H1 (cell line): ENCODE measurements at regions not wholly inside any gene's neighbourhood (a gene's known extent, or its start where the extent isn't known, plus 50 kb on each side); places are given as distances from the start of the nearest gene placed in this dataset.

ENCODE experiments used
- CTCF ChIA-PET: fragments of 300-600 bp; sonication (Branson Sonifier 250); formaldehyde crosslinking; loops from one replicate; lab custom pipeline; 2021; ENCODE audit not compliant: partially characterized antibody; lab: Charles Lee
- POLR2A ChIA-PET: fragments of 300-600 bp; sonication (Branson Sonifier 250); formaldehyde crosslinking; loops from one replicate; lab custom pipeline; 2021; ENCODE audit warnings: inconsistent platforms; ENCODE audit not compliant: partially characterized antibody; lab: Charles Lee
- DNase-seq, 2 experiments: peaks; one replicate each; pipeline versions ENCODE4 v3.0.0 to v3.0.0-alpha.2; 2010 to 2022; ENCODE audit warnings: low spot score in 2 of 2, low read depth in 1 of 2, mixed read lengths in 1 of 2
- FAIRE-seq: peaks from 2 replicates; lab custom pipeline; 2011; peaks lifted over from hg19 to GRCh38; lab: Jason Lieb, UNC
- H2AFZ ChIP-seq: 2 replicates; pipeline ENCODE4 v1.8.1; 2012; ENCODE audit warnings: low read length, inconsistent platforms
- H2AK5ac ChIP-seq: 2 replicates; pipeline ENCODE4 v1.6.1; 2013; ENCODE audit warnings: low read depth, low read length
- H2BK120ac ChIP-seq: replicated peaks from 2 replicates; pipeline ENCODE3; 2013; ENCODE audit warnings: low read depth, low read length, inconsistent platforms
- H2BK12ac ChIP-seq: 2 replicates; pipeline ENCODE4 v1.6.1; 2013; ENCODE audit warnings: low read depth, low read length
- H2BK15ac ChIP-seq: 2 replicates; pipeline ENCODE4 v1.6.1; 2013; ENCODE audit warnings: low read length
- H2BK20ac ChIP-seq: 2 replicates; pipeline ENCODE4 v1.6.1; 2013; ENCODE audit warnings: low read length
- H2BK5ac ChIP-seq: 2 replicates; pipeline ENCODE4 v1.6.1; 2013; ENCODE audit warnings: low read depth, low read length
- H3K14ac ChIP-seq: 2 replicates; pipeline ENCODE4 v1.6.1; 2013; ENCODE audit warnings: inconsistent platforms; ENCODE audit not compliant: insufficient read length
- H3K18ac ChIP-seq: 2 replicates; pipeline ENCODE4 v1.6.1; 2013; ENCODE audit warnings: low read length; ENCODE audit errors: extremely low read depth
- H3K23ac ChIP-seq: 2 replicates; pipeline ENCODE4 v1.6.1; 2013; ENCODE audit warnings: inconsistent platforms; ENCODE audit not compliant: insufficient read length
- H3K23me2 ChIP-seq: 2 replicates; pipeline ENCODE4 v1.6.1; 2013; ENCODE audit warnings: low read depth, low read length
- H3K27ac ChIP-seq: 2 replicates; pipeline ENCODE4 v1.6.1; 2011; ENCODE audit warnings: low read depth, low read length, inconsistent platforms
- H3K27me3 ChIP-seq, 4 experiments: replicated peaks in 1 of 4; 1 replicate in 1 of 4; 2 replicates in 3 of 4; pipeline versions ENCODE4 v1.6.1 to v1.8.1; 2011 to 2013; ENCODE audit warnings: low read length in 3 of 4, mild to moderate bottlenecking in 3 of 4, inconsistent platforms in 2 of 4, mixed read lengths in 2 of 4, moderate library complexity in 1 of 4; ENCODE audit not compliant: control insufficient read depth in 3 of 4, insufficient read depth in 3 of 4; ENCODE audit errors: extremely low read depth in 1 of 4
- H3K36me3 ChIP-seq, 4 experiments: 2 replicates each; pipeline versions ENCODE4 v1.6.1 to v1.8.1; 2011 to 2013; ENCODE audit warnings: mild to moderate bottlenecking in 4 of 4, low read length in 3 of 4, moderate library complexity in 2 of 4, control low read depth in 1 of 4, inconsistent platforms in 1 of 4; ENCODE audit not compliant: insufficient read depth in 4 of 4, control insufficient read depth in 2 of 4
- H3K4ac ChIP-seq: replicated peaks from 2 replicates; pipeline ENCODE3; 2013; ENCODE audit warnings: low read length, low read depth, mixed read lengths, inconsistent platforms; ENCODE audit not compliant: insufficient read length
- H3K4me1 ChIP-seq, 4 experiments: replicated peaks in 1 of 4; 1 replicate in 1 of 4; 2 replicates in 3 of 4; pipeline versions ENCODE4 v1.6.1 to v1.8.1; 2011 to 2013; ENCODE audit warnings: low read length in 3 of 4, inconsistent platforms in 2 of 4, mixed read lengths in 1 of 4; ENCODE audit not compliant: insufficient read depth in 4 of 4, control insufficient read depth in 3 of 4
- H3K4me2 ChIP-seq, 2 experiments: 2 replicates each; pipeline versions ENCODE4 v1.6.1 to v1.8.1; 2011 to 2013; ENCODE audit warnings: low read depth in 2 of 2, low read length in 2 of 2, control low read depth in 1 of 2, inconsistent platforms in 1 of 2, mild to moderate bottlenecking in 1 of 2; ENCODE audit not compliant: insufficient read depth in 1 of 2
- H3K4me3 ChIP-seq, 4 experiments: fragments of 200-600, 300-600 bp in 1 of 4; sonication (generic), shearing (Covaris generic), sonication (Bioruptor Twin) in 1 of 4; 2 replicates each; pipeline versions ENCODE4 v1.5.1 to v1.8.1; 2011 to 2016; ENCODE audit warnings: low read length in 4 of 4, low read depth in 3 of 4, control low read depth in 2 of 4, inconsistent platforms in 2 of 4, mild to moderate bottlenecking in 2 of 4, mixed read lengths in 1 of 4, moderate library complexity in 1 of 4; ENCODE audit not compliant: insufficient read depth in 2 of 4; ENCODE audit errors: extremely low read depth in 1 of 4
- H3K56ac ChIP-seq: replicated peaks from 2 replicates; pipeline ENCODE3; 2013; ENCODE audit warnings: low read depth, mild to moderate bottlenecking, mixed read lengths, low read length, inconsistent platforms; ENCODE audit not compliant: insufficient read length
- H3K79me1 ChIP-seq: 2 replicates; pipeline ENCODE4 v1.6.1; 2013; ENCODE audit warnings: low read depth, low read length, control low read depth
- H3K79me2 ChIP-seq, 2 experiments: 2 replicates each; pipeline versions ENCODE4 v1.6.1 to v1.8.1; 2012 to 2013; ENCODE audit warnings: low read length in 2 of 2, mild to moderate bottlenecking in 2 of 2, inconsistent platforms in 1 of 2; ENCODE audit not compliant: insufficient read depth in 2 of 2, control insufficient read depth in 1 of 2
- H3K9ac ChIP-seq, 4 experiments: replicated peaks in 1 of 4; 1 replicate in 1 of 4; 2 replicates in 3 of 4; pipeline versions ENCODE4 v1.6.1 to v1.8.1; 2011 to 2013; ENCODE audit warnings: low read depth in 3 of 4, low read length in 3 of 4, control low read depth in 2 of 4, mild to moderate bottlenecking in 2 of 4, moderate library complexity in 2 of 4, inconsistent platforms in 1 of 4; ENCODE audit errors: extremely low read depth in 1 of 4
- H3K9me3 ChIP-seq, 2 experiments: 2 replicates each; pipeline versions ENCODE4 v1.6.1 to v1.8.1; 2012 to 2013; ENCODE audit warnings: mild to moderate bottlenecking in 2 of 2, moderate library complexity in 2 of 2, control low read depth in 1 of 2, inconsistent platforms in 1 of 2, low read depth in 1 of 2, low read length in 1 of 2, mixed read lengths in 1 of 2; ENCODE audit not compliant: insufficient read depth in 2 of 2
- H4K20me1 ChIP-seq, 2 experiments: replicated peaks in 1 of 2; 2 replicates each; pipeline versions ENCODE3 to v1.8.1; 2011 to 2013; ENCODE audit warnings: inconsistent platforms in 2 of 2, low read length in 2 of 2, mild to moderate bottlenecking in 1 of 2; ENCODE audit not compliant: insufficient read depth in 2 of 2, control insufficient read depth in 1 of 2
- H4K5ac ChIP-seq: 2 replicates; pipeline ENCODE4 v1.6.1; 2013; ENCODE audit warnings: low read length, low read depth, mixed read lengths, inconsistent platforms; ENCODE audit not compliant: insufficient read length
- H4K8ac ChIP-seq: 2 replicates; pipeline ENCODE4 v1.8.0; 2013; ENCODE audit warnings: mild to moderate bottlenecking, moderate library complexity, low read length, inconsistent platforms; ENCODE audit not compliant: insufficient read depth; ENCODE audit errors: extremely low read depth
- H4K91ac ChIP-seq: replicated peaks from 2 replicates; pipeline ENCODE3; 2013; ENCODE audit warnings: low read length, mixed read lengths, inconsistent platforms; ENCODE audit not compliant: insufficient read length
- RAD21 ChIP-seq, 2 experiments: IDR thresholded peaks in 1 of 2; conservative IDR thresholded peaks in 1 of 2; 2 replicates each; pipeline ENCODE4 v1.6.1; 2011; ENCODE audit warnings: low read depth in 2 of 2, low read length in 2 of 2, improper control_type of control experiment in 1 of 2, inconsistent platforms in 1 of 2, mild to moderate bottlenecking in 1 of 2, moderate library complexity in 1 of 2
- RNF2 ChIP-seq: fragments of 200-900, 300-1000 bp; sonication (generic); IDR thresholded peaks from 2 replicates; pipeline ENCODE4 v1.7.1; 2016; ENCODE audit warnings: borderline replicate concordance, low read depth, mild to moderate bottlenecking, antibody characterized with exemption, low read length; ENCODE audit not compliant: poor library complexity, severe bottlenecking; ENCODE audit errors: missing control alignments
- WGBS, 2 experiments: shearing (Covaris generic) in 1 of 2; methylation state at CpG; one replicate each; pipeline versions ENCODE4 v1.1.6 to v1.1.7; 2013 to 2015; ENCODE audit warnings: low lambda C conversion rate in 2 of 2, mixed read lengths in 2 of 2, inconsistent platforms in 1 of 2, low coverage in 1 of 2, missing lambda C conversion rate in 1 of 2; ENCODE audit not compliant: insufficient replicate concordance in 2 of 2, insufficient coverage in 1 of 2, insufficient read length in 1 of 2; ENCODE audit errors: extremely low coverage in 1 of 2, missing lambda C conversion rate in 1 of 2; 5-methylcytosine and 5-hydroxymethylcytosine counted together

DNA sequence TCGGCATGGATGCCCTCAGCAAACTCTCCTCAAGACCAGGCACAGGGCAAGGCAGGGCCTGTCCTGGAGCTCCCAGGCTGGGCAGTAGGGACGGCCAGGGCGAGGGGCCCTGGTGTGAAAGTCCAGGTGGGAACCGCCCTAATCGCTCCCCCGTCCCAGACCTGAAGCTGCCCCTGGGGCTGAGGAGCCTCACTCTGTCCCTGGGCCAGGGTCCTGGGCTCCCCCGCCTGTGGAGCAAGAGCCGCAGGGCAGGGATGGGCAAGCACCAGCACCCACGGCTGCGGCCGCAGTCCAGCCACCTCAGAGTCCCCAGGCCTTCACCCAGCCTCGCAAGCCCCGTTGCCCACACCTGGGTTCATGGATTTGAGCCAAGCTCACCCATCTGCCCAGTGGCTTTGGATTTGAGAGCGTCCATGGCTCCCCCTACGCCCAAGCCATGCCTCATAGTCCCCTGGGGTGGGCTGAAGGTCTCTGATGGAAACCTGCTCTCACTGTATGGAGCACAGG lies 102.4 kb upstream of the C14orf180 start:
- ChIA-PET POLR2A (no interaction called here), CTCF (interaction anchor here (1.2 kb wide), 1 partner anchor 40 kb away, joined by 3 read pairs; no protein-coding TSS in a partner anchor)
- Histone ChIP-seq H3K18ac (no peak overlapping the region), H3K9me3 (peaks cover 8 to 14% of the 10 kb centered on the region in 2 experiments; a peak in 3 of 4 replicates), H3K27me3 (no peaks in the 10 kb centered on the region; a peak in 1 of 7 replicates), H3K79me1 (no peaks in the 10 kb centered on the region), H2BK15ac (no peak overlapping the region), H3K14ac (no peak overlapping the region), H4K20me1 (peaks cover 0 to under 1% of the 10 kb centered on the region in 2 experiments), H3K36me3 (no peaks in the 10 kb centered on the region; a peak in 1 of 8 replicates), H3K27ac (no peak overlapping the region), H2BK12ac (no peak overlapping the region), H3K56ac (no peak overlapping the region), H3K4me2 (no peak overlapping the region), H3K23ac (no peak overlapping the region), H2AFZ (no peak overlapping the region), H2AK5ac (no peak overlapping the region), H2BK120ac (no peak overlapping the region), H3K4me3 (no peak overlapping the region), H3K9ac (no peak overlapping the region), H2BK5ac (no peak overlapping the region), H3K4ac (no peak overlapping the region), H4K91ac (no peak overlapping the region), H4K5ac (no peak overlapping the region), H4K8ac (peak overlapping the region; percentile 46; the same call in 1 of the 2 replicates), H2BK20ac (no peak overlapping the region), H3K23me2 (peaks cover under 1% of the 10 kb centered on the region; the same call in 1 of the 2 replicates), H3K79me2 (no peaks in the 10 kb centered on the region), H3K4me1 (no peaks in the 10 kb centered on the region; a peak in 2 of 7 replicates)
- TF ChIP-seq RAD21 (IDR thresholded peaks at IDR 0.05 in 1 of 2, conservative IDR thresholded peaks at IDR 0.05 in 1 of 2; ENCODE audit: low read depth in 2 of 2, low read length in 2 of 2) (no peak), RNF2 (no peak)
- WGBS, 2 experiments = 92% methylated on average over 15 of the region's 15 CpGs; no CpG with 5 or more reads in 1 of the 2 experiments
- FAIRE-seq = no peak
- no peak for DNase-seq
